B cell (primary cell): ENCODE measurements at regions not wholly inside any gene's neighbourhood (a gene's known extent, or its start where the extent isn't known, plus 50 kb on each side); places are given as distances from the start of the nearest gene placed in this dataset.

Source experiments
- ATAC-seq: fragments of 200-7000 bp; cut with Tn5 transposase; one replicate; pipeline ENCODE4 v1.10.0; 2021; ENCODE audit warnings: low read depth, mild to moderate bottlenecking, moderate number of reproducible peaks, moderate library complexity
- CTCF ChIA-PET: fragments of 350-600 bp; sonication (Branson Sonifier 250); formaldehyde crosslinking; loops from one replicate; lab custom pipeline; 2021; ENCODE audit warnings: antibody characterized with exemption, inconsistent platforms; lab: Charles Lee
- POLR2A ChIA-PET: fragments of 350-600 bp; sonication (Branson Sonifier 250); formaldehyde crosslinking; loops from one replicate; lab custom pipeline; 2021; ENCODE audit warnings: antibody characterized with exemption; lab: Charles Lee
- DNase-seq: peaks from one replicate; pipeline ENCODE4 v3.0.0; 2013
- H2AFZ ChIP-seq: 2 replicates; pipeline ENCODE4 v1.6.1; 2012; ENCODE audit warnings: mild to moderate bottlenecking, low read depth, low read length; ENCODE audit not compliant: insufficient read depth, poor library complexity, severe bottlenecking
- H3K27ac ChIP-seq, 2 donors: 1 replicate in 1 of 2; 2 replicates in 1 of 2; pipeline ENCODE4 v1.5.1; 2012 to 2013; ENCODE audit warnings: low read length in 2 of 2, mild to moderate bottlenecking in 2 of 2, moderate library complexity in 1 of 2
- H3K27me3 ChIP-seq, 4 experiments: fragments of 200-600 bp in 1 of 4; sonication (generic) in 1 of 4; replicated peaks in 1 of 4; 1 replicate in 2 of 4; 2 replicates in 2 of 4; pipeline versions ENCODE4 v1.6.1 to v1.7.0; 2013 to 2016; ENCODE audit warnings: low read length in 3 of 4, mild to moderate bottlenecking in 2 of 4, mixed read lengths in 1 of 4, moderate library complexity in 1 of 4; ENCODE audit not compliant: insufficient read depth in 4 of 4, control insufficient read depth in 3 of 4; ENCODE audit errors: control extremely low read depth in 1 of 4
- H3K36me3 ChIP-seq, 2 experiments: replicated peaks in 1 of 2; 1 replicate in 1 of 2; 2 replicates in 1 of 2; pipeline versions ENCODE4 v1.6.1 to v1.7.1; 2013; ENCODE audit warnings: low read length in 1 of 2; ENCODE audit not compliant: insufficient read depth in 2 of 2, control insufficient read depth in 1 of 2; ENCODE audit errors: control extremely low read depth in 1 of 2, extremely low read depth in 1 of 2
- H3K4me1 ChIP-seq, 2 donors: fragments of 200-600 bp in 1 of 2; sonication (generic) in 1 of 2; 1 replicate in 1 of 2; 2 replicates in 1 of 2; pipeline versions ENCODE4 v1.5.1 to v1.6.1; 2013 to 2017; ENCODE audit warnings: low read length in 2 of 2; ENCODE audit not compliant: control insufficient read depth in 2 of 2, insufficient read depth in 2 of 2
- H3K4me2 ChIP-seq: replicated peaks from 2 replicates; pipeline ENCODE3; 2012; ENCODE audit warnings: mild to moderate bottlenecking, low read depth, low read length; ENCODE audit not compliant: poor library complexity, severe bottlenecking
- H3K4me3 ChIP-seq, 5 experiments: fragments of 200-600 bp in 1 of 5; sonication (generic) in 1 of 5; 1 replicate in 3 of 5; 2 replicates in 2 of 5; pipeline versions ENCODE4 v1.5.1 to v1.7.0; 2011 to 2016; ENCODE audit warnings: low read length in 4 of 5, mild to moderate bottlenecking in 4 of 5, low read depth in 2 of 5, control low read depth in 1 of 5, moderate library complexity in 1 of 5; ENCODE audit not compliant: insufficient read depth in 1 of 5; ENCODE audit errors: control extremely low read depth in 1 of 5, extremely low read depth in 1 of 5
- H3K79me2 ChIP-seq: fragments of 200-600 bp; sonication (generic); one replicate; pipeline ENCODE4 v1.6.0; 2016; ENCODE audit warnings: low read length; ENCODE audit not compliant: control insufficient read depth, insufficient read depth
- H3K9ac ChIP-seq: fragments of 200-600 bp; sonication (generic); 2 replicates; pipeline ENCODE4 v1.6.1; 2017; ENCODE audit warnings: mild to moderate bottlenecking, low read length, moderate library complexity
- H3K9me3 ChIP-seq, 3 donors: one replicate each; pipeline versions ENCODE4 v1.6.1 to v1.7.1; 2013; ENCODE audit warnings: low read length in 2 of 3; ENCODE audit not compliant: control insufficient read depth in 2 of 3, insufficient read depth in 1 of 3; ENCODE audit errors: control extremely low read depth in 1 of 3
- H4K20me1 ChIP-seq: 2 replicates; pipeline ENCODE4 v1.6.0; 2012; ENCODE audit warnings: mild to moderate bottlenecking, low read length; ENCODE audit not compliant: insufficient read depth, control insufficient read depth, poor library complexity, severe bottlenecking
- H3K27ac Mint-ChIP-seq: one replicate; pipeline ENCODE4 v1.8.0; 2021; ENCODE audit warnings: mixed read lengths
- H3K27me3 Mint-ChIP-seq: one replicate; pipeline ENCODE4 v1.8.0; 2021; ENCODE audit warnings: mixed read lengths
- H3K4me1 Mint-ChIP-seq: one replicate; pipeline ENCODE4 v1.8.0; 2021; ENCODE audit warnings: mixed read lengths
- H3K4me3 Mint-ChIP-seq: one replicate; pipeline ENCODE4 v1.8.0; 2021; ENCODE audit warnings: mixed read lengths
- H3K9me3 Mint-ChIP-seq: one replicate; pipeline ENCODE4 v1.8.0; 2022; ENCODE audit warnings: mixed read lengths; ENCODE audit not compliant: insufficient read depth
- EZH2 ChIP-seq: IDR thresholded peaks from 2 replicates; pipeline ENCODE4 v1.6.1; 2012; ENCODE audit warnings: borderline replicate concordance, low read depth, mild to moderate bottlenecking, moderate library complexity, low read length; ENCODE audit not compliant: insufficient read depth, poor library complexity, severe bottlenecking
- WGBS: methylation state at CpG from one replicate; pipeline ENCODE4 v1.1.5; 2013; ENCODE audit warnings: missing lambda C conversion rate; ENCODE audit not compliant: insufficient coverage; 5-methylcytosine and 5-hydroxymethylcytosine counted together
- intact Hi-C: fragments of 100-400 bp; cut with micrococcal nuclease; formaldehyde crosslinking; loops from one replicate; pipeline ENCODE4 v1.10.0; 2022
- TF ChIP-seq, protein P1 (sequence below): fragments of 200-600 bp; IDR thresholded peaks from one replicate; pipeline ENCODE4 v1.8.0; 2022; ENCODE audit warnings: antibody characterized with exemption, mild to moderate bottlenecking

DNA sequence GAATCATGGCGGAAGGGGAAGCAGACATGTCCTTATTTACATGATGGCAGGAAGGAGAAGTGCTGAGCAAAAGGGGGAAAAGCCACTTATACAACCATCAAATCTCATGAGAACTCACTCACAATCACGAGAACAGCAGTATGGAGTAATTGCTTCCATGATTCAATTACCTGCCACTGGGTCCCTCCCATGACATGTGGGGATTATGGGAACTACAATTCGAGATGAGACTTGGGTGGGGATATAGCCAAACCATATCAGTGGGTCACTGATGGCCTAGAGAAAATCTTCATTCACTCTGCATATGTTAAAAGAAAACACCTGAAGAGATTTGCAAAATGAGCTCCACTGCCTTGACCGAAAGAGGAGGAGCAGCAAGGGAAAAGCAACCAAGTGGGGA lies 130.3 kb upstream of the FAM20A start:
- intact Hi-C loops: no loop called here

DNA sequence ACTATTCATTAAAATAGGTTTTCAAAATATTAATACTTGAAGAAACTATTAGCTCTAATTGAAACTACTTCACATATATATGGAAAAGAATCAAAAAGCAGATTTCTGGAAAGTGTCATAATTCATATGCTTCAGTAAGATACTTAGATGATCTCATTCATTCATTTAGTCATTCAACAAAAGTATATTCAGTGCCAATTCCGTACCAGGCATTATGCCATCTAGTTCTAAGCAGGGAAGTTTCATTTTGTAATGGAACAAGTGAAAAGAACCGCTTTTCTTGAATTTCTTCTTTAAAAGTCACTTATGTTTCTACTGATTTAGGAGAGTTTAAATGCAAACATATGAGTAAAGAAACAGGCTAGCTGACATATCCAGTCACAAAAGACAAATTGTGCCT lies 118.3 kb upstream of the FAM20A start:
- intact Hi-C loops: no loop called here
- Histone ChIP-seq H3K4me1 (no peaks in the 10 kb centered on the region), H3K27me3 (peaks cover 0 to 4% (median 2%) of the 10 kb centered on the region in 4 experiments), H3K4me2 (no peak overlapping the region), H3K27ac (no peak overlapping the region), H3K9me3 (no peaks in the 10 kb centered on the region), H3K4me3 (no peak overlapping the region), H3K36me3 (no peaks in the 10 kb centered on the region), H4K20me1 (no peaks in the 10 kb centered on the region), H3K9ac (no peak overlapping the region), H3K79me2 (no peaks in the 10 kb centered on the region), H2AFZ (no peak overlapping the region)
- ATAC-seq (no peak), DNase-seq (no peak)
- no peak overlapping the region for H3K27ac Mint-ChIP-seq
- peaks cover 38% of the 10 kb centered on the region for H3K27me3 Mint-ChIP-seq
- no peak overlapping the region for H3K4me3 Mint-ChIP-seq
- no peak for TF ChIP-seq EZH2
- WGBS: no CpG with 5 or more reads among the region's 2 CpGs
- no peaks in the 10 kb centered on the region for H3K9me3 Mint-ChIP-seq
- POLR2A ChIA-PET: no interaction called here
- no peaks in the 10 kb centered on the region for H3K4me1 Mint-ChIP-seq
- CTCF ChIA-PET: interaction anchor here (0.7 kb wide), 1 partner anchor 1191 kb away, joined by 4 read pairs; no protein-coding TSS in a partner anchor

More for the DNA sequence above, 130.3 kb upstream of the FAM20A start:
- H3K9me3 ChIP-seq: peaks cover 0 to 6% (median 1%) of the 10 kb centered on the region in 3 donors
- no peak overlapping the region for H3K9ac ChIP-seq
- no peak overlapping the region for H3K4me3 Mint-ChIP-seq
- no peak overlapping the region for H3K4me3 ChIP-seq
- H3K4me2 ChIP-seq: no peak overlapping the region
- no peaks in the 10 kb centered on the region for H3K4me1 ChIP-seq
- no peaks in the 10 kb centered on the region for H4K20me1 ChIP-seq
- ATAC-seq (no peak), DNase-seq (no peak)
- no peaks in the 10 kb centered on the region for H3K27me3 ChIP-seq
- H3K4me1 Mint-ChIP-seq: no peaks in the 10 kb centered on the region
- no peak overlapping the region for H2AFZ ChIP-seq
- CTCF ChIA-PET: no interaction called here
- no peaks in the 10 kb centered on the region for H3K79me2 ChIP-seq
- H3K27me3 Mint-ChIP-seq: peaks cover 21% of the 10 kb centered on the region
- no peak overlapping the region for H3K27ac ChIP-seq
- POLR2A ChIA-PET: no interaction called here
- WGBS: 78% methylated on average over 1 of the region's 4 CpGs
- H3K9me3 Mint-ChIP-seq: no peaks in the 10 kb centered on the region
- TF ChIP-seq EZH2: no peak
- TF ChIP-seq, protein P1, sequence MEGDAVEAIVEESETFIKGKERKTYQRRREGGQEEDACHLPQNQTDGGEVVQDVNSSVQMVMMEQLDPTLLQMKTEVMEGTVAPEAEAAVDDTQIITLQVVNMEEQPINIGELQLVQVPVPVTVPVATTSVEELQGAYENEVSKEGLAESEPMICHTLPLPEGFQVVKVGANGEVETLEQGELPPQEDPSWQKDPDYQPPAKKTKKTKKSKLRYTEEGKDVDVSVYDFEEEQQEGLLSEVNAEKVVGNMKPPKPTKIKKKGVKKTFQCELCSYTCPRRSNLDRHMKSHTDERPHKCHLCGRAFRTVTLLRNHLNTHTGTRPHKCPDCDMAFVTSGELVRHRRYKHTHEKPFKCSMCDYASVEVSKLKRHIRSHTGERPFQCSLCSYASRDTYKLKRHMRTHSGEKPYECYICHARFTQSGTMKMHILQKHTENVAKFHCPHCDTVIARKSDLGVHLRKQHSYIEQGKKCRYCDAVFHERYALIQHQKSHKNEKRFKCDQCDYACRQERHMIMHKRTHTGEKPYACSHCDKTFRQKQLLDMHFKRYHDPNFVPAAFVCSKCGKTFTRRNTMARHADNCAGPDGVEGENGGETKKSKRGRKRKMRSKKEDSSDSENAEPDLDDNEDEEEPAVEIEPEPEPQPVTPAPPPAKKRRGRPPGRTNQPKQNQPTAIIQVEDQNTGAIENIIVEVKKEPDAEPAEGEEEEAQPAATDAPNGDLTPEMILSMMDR: no peak
- no peak overlapping the region for H3K27ac Mint-ChIP-seq
- H3K36me3 ChIP-seq: no peaks in the 10 kb centered on the region
